ENCODE measurements at regions not wholly inside any gene's neighbourhood (a gene's known extent, or its start where the extent isn't known, plus 50 kb on each side); places are given as distances from the start of the nearest gene placed in this dataset.

- Histone ChIP-seq H3K27ac (no peak overlapping the region), H3K4me1 (ENCODE audit: control insufficient read depth in 1 of 2, low read depth in 2 of 2) (no peaks in the 10 kb centered on the region), H3K27me3 (replicated peaks; ENCODE audit: insufficient read depth) (no peaks in the 10 kb centered on the region), H3K36me3 (no peaks in the 10 kb centered on the region), H3K9me3 (no peaks in the 10 kb centered on the region), H3K4me3 (no peak overlapping the region)
- ATAC-seq (ENCODE audit: insufficient number of reproducible peaks, low FRiP score, low read depth) (no peak), DNase-seq (ENCODE audit: low spot score) (no peak)
- TF ChIP-seq CTCF (IDR thresholded peaks at IDR 0.05), result no peak
These were observed 169.2 kb upstream of the CTNND2 start for GRCh38 chr5:12073426-12073825.

GRCh38 chr5:12072441-12072840 is 168.2 kb upstream of the CTNND2 start:
- ATAC-seq (ENCODE audit: insufficient number of reproducible peaks, low FRiP score, low read depth) (no peak), DNase-seq (ENCODE audit: low spot score) (no peak)
- no peak overlapping the region for H3K4me3 ChIP-seq
- no peaks in the 10 kb centered on the region for H3K27me3 ChIP-seq (replicated peaks; ENCODE audit: insufficient read depth)
- no peaks in the 10 kb centered on the region for H3K4me1 ChIP-seq (ENCODE audit: control insufficient read depth in 1 of 2, low read depth in 2 of 2)
- H3K36me3 ChIP-seq, result no peaks in the 10 kb centered on the region
- H3K27ac ChIP-seq, result no peak overlapping the region
- TF ChIP-seq CTCF (IDR thresholded peaks at IDR 0.05), result no peak
- no peaks in the 10 kb centered on the region for H3K9me3 ChIP-seq

GRCh38 chr5:12071455-12071854 is 167.2 kb upstream of the CTNND2 start:
- H3K27ac ChIP-seq, result no peak overlapping the region
- no peak for ATAC-seq (ENCODE audit: insufficient number of reproducible peaks, low FRiP score, low read depth)
- TF ChIP-seq CTCF (IDR thresholded peaks at IDR 0.05), result no peak
- no peak overlapping the region for H3K4me3 ChIP-seq
- no peaks in the 10 kb centered on the region for H3K4me1 ChIP-seq (ENCODE audit: control insufficient read depth in 1 of 2, low read depth in 2 of 2)
- no peaks in the 10 kb centered on the region for H3K36me3 ChIP-seq
- H3K9me3 ChIP-seq, result no peaks in the 10 kb centered on the region
- no peaks in the 10 kb centered on the region for H3K27me3 ChIP-seq (replicated peaks; ENCODE audit: insufficient read depth)
- no peak for DNase-seq (ENCODE audit: low spot score)

- no peaks in the 10 kb centered on the region for H3K27me3 ChIP-seq (replicated peaks; ENCODE audit: insufficient read depth)
- no peak for DNase-seq (ENCODE audit: low spot score)
- no peaks in the 10 kb centered on the region for H3K4me1 ChIP-seq (ENCODE audit: control insufficient read depth in 1 of 2, low read depth in 2 of 2)
- H3K9me3 ChIP-seq, result no peaks in the 10 kb centered on the region
- TF ChIP-seq CTCF (IDR thresholded peaks at IDR 0.05), result peak; percentile 30
- no peak overlapping the region for H3K4me3 ChIP-seq
- no peak for ATAC-seq (ENCODE audit: insufficient number of reproducible peaks, low FRiP score, low read depth)
- H3K36me3 ChIP-seq, result no peaks in the 10 kb centered on the region
- no peak overlapping the region for H3K27ac ChIP-seq
These were observed 119.5 kb upstream of the CTNND2 start for GRCh38 chr5:12023614-12024241.

- H3K4me3 ChIP-seq, result no peak overlapping the region
- ATAC-seq (ENCODE audit: insufficient number of reproducible peaks, low FRiP score, low read depth) (no peak), DNase-seq (ENCODE audit: low spot score) (no peak)
- H3K9me3 ChIP-seq, result no peaks in the 10 kb centered on the region
- H3K4me1 ChIP-seq (ENCODE audit: control insufficient read depth in 1 of 2, low read depth in 2 of 2), result no peaks in the 10 kb centered on the region
- H3K27ac ChIP-seq, result no peak overlapping the region
- H3K36me3 ChIP-seq, result no peaks in the 10 kb centered on the region
- TF ChIP-seq CTCF (IDR thresholded peaks at IDR 0.05), result no peak
- no peaks in the 10 kb centered on the region for H3K27me3 ChIP-seq (replicated peaks; ENCODE audit: insufficient read depth)
These were observed 118.2 kb upstream of the CTNND2 start for GRCh38 chr5:12022444-12022843.

All from thoracic aorta (tissue), 2 donors.